GM18505 (cell line): ENCODE measurements at regions not wholly inside any gene's neighbourhood (a gene's known extent, or its start where the extent isn't known, plus 50 kb on each side); places are given as distances from the start of the nearest gene placed in this dataset.

Experiments
- ATAC-seq: cut with Tn5 transposase; IDR thresholded peaks from one replicate; pipeline ENCODE4 v1.9.1; 2021; ENCODE audit not compliant: unreplicated experiment
- POLR2A ChIP-seq: IDR thresholded peaks from 4 replicates; pipeline ENCODE4 v1.6.1; 2011; ENCODE audit warnings: borderline replicate concordance; ENCODE audit not compliant: insufficient read depth, insufficient read length; ENCODE audit errors: extremely low read depth

DNA sequence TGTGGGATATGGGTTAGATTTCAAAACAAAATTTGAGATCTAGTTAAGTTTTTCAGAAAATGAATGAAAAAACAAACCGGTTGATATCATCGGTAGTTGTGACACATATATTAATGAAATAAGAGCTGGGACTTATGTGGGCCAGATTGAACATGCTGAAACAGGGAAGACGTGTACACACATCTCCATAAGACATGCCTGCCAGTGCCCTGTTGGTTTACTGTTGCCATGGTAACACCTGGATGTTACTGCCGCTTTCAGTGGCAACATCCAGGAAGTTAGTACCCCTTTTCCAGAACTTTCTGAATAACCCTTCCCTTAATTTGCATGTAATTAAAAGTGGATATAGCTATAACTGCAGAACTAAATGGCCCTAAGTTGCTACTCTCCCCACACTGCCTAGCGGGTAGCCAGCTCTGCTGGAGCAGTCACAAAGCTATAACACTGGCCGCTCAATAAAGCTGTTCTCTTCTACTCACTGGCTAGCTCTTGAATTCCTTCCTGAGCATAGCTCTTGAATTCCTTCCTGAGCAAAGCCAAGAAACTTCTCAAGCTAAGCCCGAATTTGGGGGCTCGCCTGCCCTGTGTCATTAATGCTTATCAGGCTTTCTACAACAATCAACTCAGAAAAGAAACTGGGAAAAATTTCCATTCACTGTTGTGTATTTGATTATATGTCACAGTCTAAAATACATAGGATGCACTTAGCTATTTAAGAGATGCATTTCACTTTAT lies 776.3 kb upstream of the CDH7 start:
- ATAC-seq = no peak
- TF ChIP-seq POLR2A = no peak

DNA sequence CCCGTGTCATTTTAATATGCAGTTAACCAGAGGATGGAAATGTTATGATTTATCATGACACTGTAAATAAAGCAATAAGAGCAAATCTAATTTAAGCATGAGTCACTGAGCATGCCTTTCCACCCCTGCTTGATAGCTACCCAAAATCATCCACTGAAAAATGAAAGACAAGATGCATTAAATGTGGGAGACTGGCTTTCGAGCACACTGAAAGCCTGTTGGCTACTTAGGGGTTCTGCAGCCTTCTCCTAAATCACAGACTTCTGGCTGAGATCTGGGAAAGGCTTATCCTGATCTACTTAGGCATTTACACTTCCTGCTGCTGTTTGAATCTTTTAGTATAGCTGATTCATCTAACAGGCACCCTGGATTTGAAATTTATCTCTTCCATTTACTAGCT lies 778.3 kb upstream of the CDH7 start:
- ATAC-seq = no peak
- TF ChIP-seq POLR2A = no peak

DNA sequence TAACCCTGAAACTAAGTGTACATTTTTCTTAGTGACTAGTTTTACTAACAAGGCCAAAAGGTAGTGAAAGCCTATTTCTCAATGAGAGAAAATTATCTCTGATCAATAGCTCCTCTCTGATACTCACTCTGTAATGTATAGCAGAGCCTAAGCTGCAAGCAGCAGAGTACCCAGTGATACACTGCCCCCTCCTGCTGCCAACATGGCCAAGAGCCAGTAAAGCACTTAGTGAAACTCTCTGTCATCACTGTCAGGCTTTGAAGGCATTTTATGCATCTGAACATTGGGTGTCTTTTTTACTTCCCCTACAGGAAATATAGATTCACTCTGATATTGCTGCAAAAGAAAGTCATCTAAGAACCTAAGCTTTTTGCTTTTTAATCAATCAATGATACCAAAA lies 784.1 kb upstream of the CDH7 start:
- TF ChIP-seq POLR2A = no peak
- no peak for ATAC-seq

DNA sequence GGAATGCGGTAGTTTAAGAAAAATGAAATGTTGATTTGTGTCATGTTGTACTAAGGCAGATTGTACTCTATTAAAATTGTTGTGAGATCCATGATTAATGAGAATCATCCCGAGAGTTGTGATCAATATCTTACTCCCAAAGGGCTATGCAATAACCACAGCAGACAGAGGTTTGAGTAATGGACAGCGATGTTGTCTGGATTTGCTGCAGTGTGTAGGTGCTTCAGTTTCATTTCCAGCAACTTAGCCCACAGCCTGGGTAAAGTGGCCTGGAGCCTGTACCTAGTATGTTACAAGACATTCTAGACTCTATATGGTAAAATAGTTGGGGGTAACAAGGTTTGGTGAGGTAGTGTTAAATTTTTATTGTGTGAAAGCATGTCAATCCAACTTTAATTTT lies 794.3 kb upstream of the CDH7 start:
- no peak for TF ChIP-seq POLR2A
- ATAC-seq = no peak

DNA sequence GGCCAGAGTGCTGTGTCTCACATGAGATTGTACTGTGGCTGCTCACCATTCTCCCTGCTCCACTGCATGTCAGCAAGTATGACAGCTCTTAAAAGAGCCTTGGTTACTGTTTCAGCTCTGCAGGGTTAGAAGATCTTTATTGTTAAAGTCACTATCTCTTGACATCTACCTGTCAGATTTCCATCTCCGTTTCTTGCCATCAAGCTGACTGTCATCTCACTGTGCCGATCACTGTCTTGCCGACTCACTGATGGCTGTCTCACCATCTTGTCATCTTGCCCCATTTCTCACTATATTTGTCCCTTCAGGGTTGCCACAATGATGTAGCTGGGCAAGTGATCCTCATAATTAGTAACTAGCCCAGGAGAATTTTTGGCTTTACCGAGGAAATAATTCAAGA lies 800.9 kb upstream of the CDH7 start:
- ATAC-seq = no peak
- no peak for TF ChIP-seq POLR2A

DNA sequence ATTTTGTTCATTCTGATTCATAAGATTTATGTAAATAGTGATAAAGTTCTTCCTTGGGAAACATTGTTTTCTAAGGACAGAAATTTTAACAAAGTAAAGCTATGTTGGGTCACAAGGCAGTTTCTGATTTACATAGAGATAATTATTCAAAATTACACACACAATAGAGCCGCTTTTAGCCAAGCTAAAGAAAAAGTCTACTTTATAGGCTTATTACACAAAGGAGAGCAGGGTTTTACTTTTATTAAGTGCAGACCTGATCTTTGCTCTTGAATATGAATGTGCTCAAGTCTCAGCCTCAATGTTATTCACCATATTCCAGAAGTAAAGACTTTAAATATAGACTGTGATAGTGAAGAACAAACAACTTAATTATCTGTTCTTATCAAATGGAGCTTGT lies 787.8 kb upstream of the LINC00305 start:
- no peak for ATAC-seq
- no peak for TF ChIP-seq POLR2A

DNA sequence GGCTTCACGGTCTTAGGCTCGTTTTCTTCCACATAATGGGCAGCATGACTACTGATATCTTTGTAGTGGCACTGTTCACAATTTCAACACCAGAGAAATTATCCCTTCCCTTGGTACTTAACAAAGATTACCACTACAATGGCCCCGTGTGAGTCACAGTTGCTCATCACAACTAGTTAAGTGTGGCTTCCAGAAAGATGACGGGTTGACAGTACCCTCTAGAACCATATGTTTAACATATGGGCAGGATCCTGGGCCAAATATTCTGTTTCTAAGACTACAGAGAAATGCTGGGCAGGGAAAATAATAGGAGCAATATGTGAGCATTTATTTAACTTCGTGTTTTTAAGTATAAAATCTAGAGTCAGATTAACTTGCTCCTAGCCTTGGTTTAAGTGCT lies 780.1 kb upstream of the LINC00305 start:
- TF ChIP-seq POLR2A = no peak

DNA sequence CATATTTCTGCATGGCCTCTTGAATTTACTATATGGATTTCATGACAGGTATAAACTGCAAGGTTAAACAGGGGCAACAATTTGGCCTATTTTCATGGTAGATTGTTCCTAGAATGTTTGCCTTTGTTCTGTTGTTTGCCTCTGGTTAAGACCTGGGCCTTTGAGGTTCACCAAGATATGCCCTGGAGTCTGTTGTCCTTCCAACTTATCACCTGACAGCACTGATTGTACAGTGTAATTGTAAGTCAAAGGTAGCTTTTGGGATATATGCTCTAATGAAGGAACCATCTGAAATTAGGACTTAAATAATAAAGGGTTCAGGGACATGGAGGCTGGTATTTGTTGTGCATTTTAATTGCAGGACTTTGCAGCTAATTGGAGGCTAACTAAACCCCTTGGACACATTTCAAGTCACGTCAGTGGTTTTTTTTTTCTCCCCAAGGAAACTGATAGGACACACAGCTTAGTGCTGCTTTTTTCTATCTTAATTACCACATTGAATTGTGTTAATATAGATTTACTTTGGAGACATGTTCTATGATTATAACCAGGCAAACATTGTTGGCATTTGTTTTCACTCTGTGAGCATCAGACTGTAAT lies 771.2 kb upstream of the LINC00305 start:
- ATAC-seq = no peak
- TF ChIP-seq POLR2A = no peak

More for the DNA sequence above, 780.1 kb upstream of the LINC00305 start:
- ATAC-seq = no peak

DNA sequence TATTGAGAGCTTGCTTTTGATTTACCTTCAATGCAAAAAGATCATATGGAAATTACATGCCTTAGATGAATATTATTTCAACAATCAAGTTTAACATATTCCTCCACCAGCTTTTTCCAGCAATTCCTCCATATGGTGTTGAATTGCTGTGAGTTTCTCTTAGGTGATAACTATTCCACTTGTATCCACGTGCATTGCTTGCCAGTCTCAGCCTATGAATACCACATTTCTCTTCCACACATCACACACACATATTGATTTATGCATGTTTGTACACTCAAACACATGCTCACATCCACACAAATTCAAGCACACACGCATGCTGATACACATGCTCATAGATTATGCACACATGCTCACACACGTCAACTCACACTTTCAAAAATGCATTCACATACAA lies 770.0 kb upstream of the LINC00305 start:
- TF ChIP-seq POLR2A = no peak
- no peak for ATAC-seq

DNA sequence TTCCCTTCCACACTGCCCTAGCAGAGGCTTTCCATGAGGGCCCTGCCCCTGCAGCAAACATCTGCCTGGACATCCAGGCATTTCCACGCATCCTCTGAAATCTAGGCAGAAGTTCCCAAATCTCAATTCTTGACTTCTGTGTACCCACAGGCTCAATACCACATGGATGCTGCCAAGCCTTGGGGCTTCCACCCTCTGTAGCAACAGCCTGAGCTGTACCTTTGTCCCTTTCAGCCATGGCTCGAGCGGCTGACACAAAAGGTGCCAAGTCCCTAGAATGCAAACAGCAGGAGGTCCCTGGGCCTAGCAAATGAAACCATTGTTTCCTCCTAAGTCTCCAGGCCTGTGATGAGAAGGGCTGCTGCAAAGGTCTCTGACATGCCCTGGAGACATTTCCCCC lies 744.5 kb upstream of the LINC00305 start:
- no peak for TF ChIP-seq POLR2A
- ATAC-seq = no peak

DNA sequence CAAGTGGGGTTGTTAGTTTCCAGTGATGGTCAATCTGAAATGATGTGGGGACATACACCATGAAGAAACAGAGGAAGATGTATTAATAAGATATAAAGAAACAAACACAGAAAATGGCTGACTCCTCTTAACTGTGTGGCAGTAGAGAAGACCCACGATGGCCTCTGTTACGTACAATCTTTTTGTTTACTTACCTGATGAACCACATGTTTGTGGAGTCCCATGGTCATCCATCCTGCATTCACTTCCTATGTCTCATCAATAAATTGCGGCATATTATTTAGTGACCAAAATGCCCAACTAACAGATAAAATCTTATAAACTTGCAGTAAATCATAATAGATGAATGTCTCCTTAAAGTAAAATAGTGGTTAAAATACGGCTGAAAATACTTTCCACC lies 740.1 kb upstream of the LINC00305 start:
- no peak for TF ChIP-seq POLR2A
- ATAC-seq = no peak

DNA sequence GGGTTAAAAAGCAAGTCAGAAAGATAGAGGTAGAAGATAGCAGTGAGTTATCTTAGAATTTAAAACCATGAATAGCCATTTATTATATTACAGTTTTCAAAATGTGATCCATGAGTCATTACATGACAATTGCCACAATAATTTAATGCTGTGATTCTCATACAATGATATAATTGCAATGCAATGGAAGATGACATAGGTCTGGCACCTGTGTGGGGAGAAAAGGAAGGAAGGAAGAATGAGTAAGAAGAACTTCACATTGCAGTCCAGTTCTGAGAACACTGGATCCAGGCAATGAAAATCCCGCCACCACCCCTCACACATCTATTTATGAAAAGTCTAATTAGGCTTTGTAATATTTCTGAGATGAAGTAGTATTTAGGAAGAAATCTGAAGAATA lies 738.1 kb upstream of the LINC00305 start:
- no peak for TF ChIP-seq POLR2A
- no peak for ATAC-seq

DNA sequence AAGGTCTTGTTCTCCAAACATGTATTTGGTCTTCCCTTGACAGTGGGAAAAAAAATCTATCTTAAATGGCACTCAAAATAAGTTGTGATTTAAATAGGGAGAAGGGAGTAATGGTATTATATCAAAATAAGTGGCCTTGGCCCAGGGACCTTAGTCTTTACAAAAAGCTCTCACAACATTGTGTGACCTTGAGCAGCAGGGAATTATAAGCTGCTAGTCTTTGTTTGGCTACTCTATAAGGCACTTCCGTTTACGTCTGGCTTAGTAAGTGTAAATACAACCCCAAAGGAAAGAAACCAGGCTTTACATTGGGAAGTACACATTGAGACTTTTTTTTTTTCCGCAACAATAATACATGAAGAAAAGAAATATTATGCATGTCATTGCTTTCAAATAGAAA lies 734.0 kb upstream of the LINC00305 start:
- no peak for TF ChIP-seq POLR2A
- no peak for ATAC-seq

DNA sequence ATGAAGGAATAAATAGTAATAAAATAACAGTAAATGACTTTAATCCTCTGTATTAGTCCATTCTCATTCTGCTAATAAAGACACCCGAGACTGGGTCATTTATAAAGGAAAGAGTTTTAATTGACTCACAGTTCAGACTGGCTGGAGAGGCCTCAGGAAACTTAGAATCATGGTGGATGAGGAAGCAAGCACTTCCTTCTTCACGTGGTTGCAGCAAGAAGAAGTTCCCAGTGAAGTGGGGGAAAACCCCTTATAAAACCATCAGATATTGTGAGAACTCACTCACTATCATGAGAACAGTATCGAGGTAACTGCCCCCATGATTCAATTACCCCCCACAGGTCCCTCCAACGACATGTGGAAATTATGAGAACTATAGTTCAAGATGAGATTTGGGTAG lies 727.9 kb upstream of the LINC00305 start:
- ATAC-seq = no peak
- TF ChIP-seq POLR2A = no peak
